HG02884 (cell line): ENCODE measurements at regions not wholly inside any gene's neighbourhood (a gene's known extent, or its start where the extent isn't known, plus 50 kb on each side); places are given as distances from the start of the nearest gene placed in this dataset.

Experiments
- ATAC-seq: cut with Tn5 transposase; IDR thresholded peaks from one replicate; pipeline ENCODE4 v1.9.1; 2021; ENCODE audit warnings: mild to moderate bottlenecking, moderate library complexity; ENCODE audit not compliant: unreplicated experiment

- ATAC-seq, result no peak
Measured at GRCh38 chr4:30281986-30282385, 438.2 kb upstream of the PCDH7 start.

GRCh38 chr4:30283336-30283735, 436.8 kb upstream of the PCDH7 start:
- ATAC-seq, result no peak

DNA sequence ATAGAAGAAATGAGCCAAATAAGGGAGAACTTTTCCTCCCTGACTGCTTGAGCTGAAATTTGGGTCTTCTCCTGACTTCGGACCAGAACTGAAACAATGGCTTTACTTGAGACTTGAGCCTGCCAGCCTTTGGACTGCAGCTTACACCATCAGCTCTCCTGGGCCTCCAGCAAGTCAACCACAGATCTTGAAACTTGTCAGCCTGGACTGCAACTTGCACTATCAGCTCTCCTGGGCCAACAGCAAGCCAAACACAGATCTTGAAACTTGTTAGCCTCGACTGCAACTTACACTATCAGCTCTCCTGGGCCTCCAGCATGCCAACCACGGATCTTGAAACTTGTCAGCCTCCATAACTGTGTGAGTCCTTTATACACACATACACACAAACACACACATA, 425.9 kb upstream of the PCDH7 start:
- ATAC-seq, result no peak

GRCh38 chr4:30295652-30296051, 424.5 kb upstream of the PCDH7 start:
- ATAC-seq, result no peak

- ATAC-seq, result no peak
Measured at GRCh38 chr4:30314001-30314400, 406.2 kb upstream of the PCDH7 start.

DNA sequence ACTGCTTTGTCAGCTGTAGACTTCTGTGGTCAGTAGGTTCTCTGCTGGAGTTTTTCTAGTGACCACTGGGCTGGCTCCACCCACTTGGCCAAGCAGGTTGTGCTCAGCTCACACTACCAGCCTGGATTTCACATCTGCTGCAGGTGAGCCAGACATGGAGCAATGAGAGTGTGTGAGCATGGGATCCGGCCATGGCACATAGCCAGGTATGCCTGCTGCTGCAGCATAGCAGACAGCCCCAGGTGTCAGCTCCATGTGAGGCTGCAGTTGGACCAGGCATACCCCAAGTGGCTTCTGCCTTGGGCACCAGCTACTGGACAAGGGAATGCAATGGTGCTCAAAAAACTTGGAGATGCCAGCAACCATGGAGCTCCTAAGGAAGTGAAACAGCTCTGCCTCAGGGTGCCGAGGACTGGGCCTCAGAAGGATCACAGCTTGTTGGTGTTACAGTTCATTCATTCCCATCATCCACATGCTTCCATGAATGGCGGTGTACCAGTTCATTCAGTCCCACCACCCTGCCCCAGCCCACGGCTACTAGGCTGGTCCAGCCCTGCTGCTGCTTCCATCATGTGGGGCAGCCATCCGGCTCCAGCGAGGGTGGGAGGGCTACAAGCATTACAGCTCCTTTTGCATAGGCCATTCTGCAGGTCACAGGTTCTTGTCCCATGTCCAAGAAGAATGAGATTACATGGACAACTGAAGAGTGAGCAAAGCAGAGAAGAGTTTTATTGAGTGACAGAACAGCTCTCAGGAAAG, 389.1 kb upstream of the PCDH7 start:
- ATAC-seq, result no peak

DNA sequence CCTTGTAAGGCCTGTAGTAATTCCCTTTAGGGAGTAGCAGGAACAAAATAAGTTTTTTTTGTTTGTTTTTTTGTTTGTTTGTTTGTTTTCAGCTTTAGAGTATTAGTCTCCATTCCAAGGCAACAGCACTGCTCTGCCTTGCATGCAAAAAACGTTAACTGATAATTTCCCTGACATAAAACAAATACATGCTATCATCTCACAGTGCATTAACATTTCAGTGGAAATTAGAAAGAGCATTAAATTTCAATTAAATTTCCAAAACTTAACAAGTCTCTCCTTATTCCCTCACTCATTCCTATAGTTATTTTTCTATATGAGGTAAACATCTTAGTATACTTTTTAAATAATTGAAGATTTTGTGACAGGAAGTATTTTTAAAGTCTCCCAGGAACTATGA, 378.4 kb upstream of the PCDH7 start:
- ATAC-seq, result no peak

DNA sequence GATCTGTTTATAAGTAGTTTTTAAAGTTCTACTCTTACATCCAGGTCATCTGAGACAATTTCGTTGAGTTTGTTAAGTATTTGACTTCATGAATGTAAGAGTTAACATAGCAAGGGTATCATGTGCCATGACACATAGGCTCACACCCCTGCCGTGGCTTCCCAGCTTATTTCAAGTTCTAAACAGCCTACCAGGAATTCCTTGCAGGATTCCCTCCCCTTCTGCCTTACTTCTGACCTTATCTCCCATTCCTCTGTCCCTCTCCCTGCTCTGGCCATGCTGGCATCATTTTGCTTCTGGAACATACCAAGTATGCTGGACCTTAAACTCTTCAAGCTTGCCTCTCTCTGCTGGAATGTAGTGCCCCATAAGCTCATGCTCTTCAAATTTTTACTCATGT, 369.9 kb upstream of the PCDH7 start:
- no peak for ATAC-seq

GRCh38 chr4:30354605-30355004, 365.6 kb upstream of the PCDH7 start:
- no peak for ATAC-seq

GRCh38 chr4:30362436-30362835, 357.7 kb upstream of the PCDH7 start:
- ATAC-seq, result no peak

GRCh38 chr4:30370105-30370504, 350.1 kb upstream of the PCDH7 start:
- no peak for ATAC-seq

DNA sequence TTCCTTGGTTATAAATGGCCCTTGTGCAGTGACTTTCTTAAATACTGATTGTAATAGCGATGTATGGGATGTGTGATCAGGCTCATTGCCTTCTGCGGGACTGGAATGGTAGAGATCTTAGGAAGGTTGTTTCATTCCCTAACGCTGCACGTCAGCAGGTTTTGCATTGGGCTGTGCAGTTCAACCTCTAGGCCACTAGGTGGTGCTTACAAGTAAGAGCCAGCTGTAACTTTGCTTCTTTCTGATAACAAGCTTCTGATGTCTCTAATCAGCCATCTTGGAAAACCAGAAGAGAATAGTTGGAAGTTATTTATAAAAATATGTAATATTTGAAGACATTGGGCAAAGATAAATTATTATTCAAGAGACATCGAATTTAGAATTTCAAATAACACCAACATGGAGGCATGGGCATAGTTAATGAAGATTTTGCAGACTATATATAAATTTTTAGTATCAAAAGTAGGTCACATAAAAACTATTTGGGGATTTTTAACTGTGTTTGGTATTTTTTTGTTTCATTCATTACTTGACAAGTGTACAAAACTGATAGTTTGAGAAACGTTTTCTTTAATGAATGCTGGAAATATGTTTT, 339.7 kb upstream of the PCDH7 start:
- ATAC-seq, result peak; percentile 98

- no peak for ATAC-seq
Measured at GRCh38 chr4:30385650-30386049, 334.5 kb upstream of the PCDH7 start.

- no peak for ATAC-seq
Measured at GRCh38 chr4:30386266-30386895, 333.8 kb upstream of the PCDH7 start.

- no peak for ATAC-seq
Measured at GRCh38 chr4:30395902-30396301, 324.3 kb upstream of the PCDH7 start.

DNA sequence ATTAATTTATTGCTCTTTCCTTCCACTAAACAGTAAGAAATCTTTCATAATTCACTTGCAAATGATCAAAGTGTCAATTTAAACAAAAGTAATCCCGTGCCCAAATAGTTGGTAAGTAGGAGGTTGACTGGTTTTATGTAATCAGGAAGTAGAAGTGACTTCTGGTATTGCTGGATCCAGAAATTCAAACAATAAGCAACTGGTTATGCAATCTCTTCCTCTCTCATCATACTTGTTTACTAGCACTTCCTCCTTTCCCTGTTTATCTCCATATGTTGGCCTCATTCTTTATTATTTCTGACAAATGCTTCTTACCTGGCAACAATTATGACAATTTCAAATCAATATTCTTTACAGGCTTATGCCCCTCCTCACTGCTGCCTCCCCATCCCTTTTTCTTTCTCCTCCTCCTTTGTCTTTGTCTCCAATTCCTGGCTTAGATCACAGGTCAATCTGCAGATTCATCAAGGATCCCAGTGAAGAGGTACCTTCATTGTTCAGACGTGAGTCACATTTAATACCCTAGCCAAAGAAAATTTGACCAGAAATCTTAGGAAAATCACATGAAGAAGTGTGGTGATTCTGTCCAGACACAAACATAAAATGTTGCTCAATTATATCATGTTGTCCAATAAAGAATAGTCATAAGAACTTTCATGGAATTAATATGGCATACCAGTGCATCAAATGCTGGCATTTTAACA, 323.2 kb upstream of the PCDH7 start:
- no peak for ATAC-seq

GRCh38 chr4:30399476-30399875, 320.7 kb upstream of the PCDH7 start:
- no peak for ATAC-seq

DNA sequence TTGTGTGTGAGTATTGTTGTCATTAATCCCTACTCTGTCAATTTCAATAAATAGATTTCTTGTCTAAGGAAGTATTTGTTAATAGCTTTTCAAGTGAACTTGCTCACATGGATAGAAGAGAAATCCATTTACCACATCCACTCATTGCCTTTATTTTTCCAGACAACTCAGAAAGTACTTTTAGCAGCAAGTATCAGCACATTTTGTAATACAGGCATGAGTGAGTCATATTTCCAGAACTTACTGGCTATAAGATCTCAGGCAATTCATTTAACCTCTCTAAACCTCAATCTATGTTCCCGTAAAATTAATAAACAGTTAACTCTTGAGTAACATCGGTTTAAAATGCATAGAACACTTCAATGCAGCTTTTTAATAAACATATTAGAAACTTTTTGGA, 317.9 kb upstream of the PCDH7 start:
- no peak for ATAC-seq

GRCh38 chr4:30413915-30414314, 306.3 kb upstream of the PCDH7 start:
- ATAC-seq, result no peak

DNA sequence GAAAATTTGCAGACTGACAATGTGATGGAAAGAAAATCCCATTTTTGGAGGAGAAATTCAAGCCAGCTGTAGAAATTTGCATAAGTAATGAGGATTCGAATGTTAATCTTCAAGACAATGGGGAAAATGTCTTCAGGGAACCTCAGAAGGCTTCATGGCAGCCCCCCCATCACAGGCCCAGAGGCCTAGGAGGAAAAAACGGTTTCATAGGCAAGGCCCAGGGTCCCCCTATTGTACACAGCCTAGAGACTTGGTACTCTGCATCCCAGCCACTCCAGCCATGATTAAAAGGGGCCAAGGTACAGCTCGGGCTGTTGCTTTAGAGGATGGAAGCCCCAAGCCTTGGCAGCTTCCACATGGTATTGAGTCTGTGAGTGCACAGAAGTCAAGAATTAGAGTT, 303.6 kb upstream of the PCDH7 start:
- ATAC-seq, result no peak

DNA sequence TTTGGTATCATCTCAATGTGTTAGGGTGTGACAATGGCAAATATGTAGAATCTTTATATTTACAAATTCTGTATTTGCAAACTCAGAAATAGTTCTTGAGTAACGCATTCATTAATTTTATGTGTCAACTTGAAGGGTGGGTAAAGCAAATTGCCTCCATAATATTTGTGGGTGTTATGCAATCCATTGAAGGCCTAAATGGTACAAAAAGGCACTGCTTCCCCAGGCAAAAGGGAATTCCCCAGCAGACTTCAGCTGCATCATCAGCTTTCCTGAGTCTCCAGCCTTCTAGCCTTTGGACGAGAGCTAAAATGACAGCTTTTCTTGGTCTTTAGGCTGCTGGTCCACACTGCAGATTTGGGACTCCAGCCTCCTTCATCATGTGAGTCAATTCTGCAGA, 292.2 kb upstream of the PCDH7 start:
- ATAC-seq, result no peak
